Lower lobe of right lung (tissue), 2 donors: ENCODE measurements at regions not wholly inside any gene's neighbourhood (a gene's known extent, or its start where the extent isn't known, plus 50 kb on each side); places are given as distances from the start of the nearest gene placed in this dataset.

ENCODE experiments used
- ATAC-seq, 2 donors: fragments of 200-7000 bp; cut with Tn5 transposase; one replicate each; pipeline ENCODE4 v1.9.1; 2020 to 2022; ENCODE audit warnings: mild to moderate bottlenecking in 2 of 2, moderate library complexity in 2 of 2
- DNase-seq: peaks from one replicate; pipeline ENCODE4 v3.0.0-alpha.2; 2020
- H3K27ac ChIP-seq: fragments of 200-600 bp; one replicate; pipeline ENCODE4 v1.8.0; 2022
- H3K27me3 ChIP-seq: fragments of 200-600 bp; one replicate; pipeline ENCODE4 v1.8.0; 2022; ENCODE audit warnings: low read depth
- H3K36me3 ChIP-seq: fragments of 200-600 bp; one replicate; pipeline ENCODE4 v1.8.0; 2022; ENCODE audit warnings: mild to moderate bottlenecking
- H3K4me1 ChIP-seq: fragments of 200-600 bp; one replicate; pipeline ENCODE4 v1.8.0; 2022
- H3K4me3 ChIP-seq: fragments of 200-600 bp; one replicate; pipeline ENCODE4 v1.8.0; 2022; ENCODE audit warnings: mild to moderate bottlenecking
- H3K9me3 ChIP-seq: fragments of 200-600 bp; one replicate; pipeline ENCODE4 v1.8.0; 2022
- intact Hi-C: fragments of 100-400 bp; cut with DNase I; formaldehyde crosslinking; loops from one replicate; pipeline ENCODE4 v1.11.0; 2022
- TF ChIP-seq, protein P1 (sequence below): fragments of 200-600 bp; IDR thresholded peaks from one replicate; pipeline ENCODE4 v1.8.0; 2022; ENCODE audit warnings: antibody characterized with exemption, mild to moderate bottlenecking
- donor health status: DM: no; HTN: yes; CAD: no; lungs with severe emphysema.

DNA sequence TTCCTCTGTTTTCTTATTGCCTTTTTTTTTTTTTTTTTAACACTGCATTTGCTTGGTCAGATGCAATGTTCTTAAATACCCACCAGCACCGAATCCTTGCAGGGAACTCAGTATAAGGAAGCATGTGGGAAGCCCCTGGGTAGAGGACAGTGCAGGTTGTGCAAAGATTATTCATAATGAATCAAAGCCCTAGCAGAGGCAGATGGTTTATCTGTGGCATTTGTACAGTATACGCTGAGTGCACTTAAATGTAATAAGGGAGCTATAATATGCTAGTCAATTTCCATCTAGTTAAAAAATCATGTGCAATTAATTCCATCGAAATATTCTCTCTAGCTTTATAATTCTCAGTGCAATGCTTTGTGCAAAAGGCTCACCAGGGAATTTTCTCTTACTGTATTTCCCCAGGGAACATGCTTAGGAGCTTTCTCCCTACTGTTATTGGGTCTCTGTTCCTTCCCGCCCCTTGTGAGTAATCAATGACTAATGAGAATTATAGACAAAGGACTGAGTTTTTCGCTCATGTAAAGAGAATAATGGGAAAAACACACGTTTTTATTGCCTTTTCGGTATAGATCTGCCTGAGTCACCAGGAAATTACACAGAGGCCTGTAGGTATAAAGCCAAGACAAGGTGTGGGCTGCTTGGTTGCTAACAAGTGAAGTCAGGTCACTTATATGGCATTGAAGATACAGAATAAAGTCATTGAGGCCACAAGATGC lies 1214.3 kb upstream of the TMEM132C start:
- intact Hi-C loops, result no loop called here
- DNase-seq (no peak), ATAC-seq (no peak)
- Histone ChIP-seq H3K4me3 (no peak overlapping the region), H3K27me3 (no peaks in the 10 kb centered on the region), H3K9me3 (no peaks in the 10 kb centered on the region), H3K36me3 (no peaks in the 10 kb centered on the region), H3K4me1 (no peaks in the 10 kb centered on the region), H3K27ac (no peak overlapping the region)
- TF ChIP-seq, protein P1, sequence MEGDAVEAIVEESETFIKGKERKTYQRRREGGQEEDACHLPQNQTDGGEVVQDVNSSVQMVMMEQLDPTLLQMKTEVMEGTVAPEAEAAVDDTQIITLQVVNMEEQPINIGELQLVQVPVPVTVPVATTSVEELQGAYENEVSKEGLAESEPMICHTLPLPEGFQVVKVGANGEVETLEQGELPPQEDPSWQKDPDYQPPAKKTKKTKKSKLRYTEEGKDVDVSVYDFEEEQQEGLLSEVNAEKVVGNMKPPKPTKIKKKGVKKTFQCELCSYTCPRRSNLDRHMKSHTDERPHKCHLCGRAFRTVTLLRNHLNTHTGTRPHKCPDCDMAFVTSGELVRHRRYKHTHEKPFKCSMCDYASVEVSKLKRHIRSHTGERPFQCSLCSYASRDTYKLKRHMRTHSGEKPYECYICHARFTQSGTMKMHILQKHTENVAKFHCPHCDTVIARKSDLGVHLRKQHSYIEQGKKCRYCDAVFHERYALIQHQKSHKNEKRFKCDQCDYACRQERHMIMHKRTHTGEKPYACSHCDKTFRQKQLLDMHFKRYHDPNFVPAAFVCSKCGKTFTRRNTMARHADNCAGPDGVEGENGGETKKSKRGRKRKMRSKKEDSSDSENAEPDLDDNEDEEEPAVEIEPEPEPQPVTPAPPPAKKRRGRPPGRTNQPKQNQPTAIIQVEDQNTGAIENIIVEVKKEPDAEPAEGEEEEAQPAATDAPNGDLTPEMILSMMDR, result no peak

GRCh38 chr12:127054531-127054930 lies 1212.4 kb upstream of the TMEM132C start:
- Histone ChIP-seq H3K27me3 (no peaks in the 10 kb centered on the region), H3K36me3 (no peaks in the 10 kb centered on the region), H3K4me3 (no peak overlapping the region), H3K27ac (no peak overlapping the region), H3K9me3 (no peaks in the 10 kb centered on the region), H3K4me1 (no peaks in the 10 kb centered on the region)
- intact Hi-C loops, result no loop called here
- no peak for DNase-seq
- TF ChIP-seq, protein P1, result no peak
- ATAC-seq, result no peak

DNA sequence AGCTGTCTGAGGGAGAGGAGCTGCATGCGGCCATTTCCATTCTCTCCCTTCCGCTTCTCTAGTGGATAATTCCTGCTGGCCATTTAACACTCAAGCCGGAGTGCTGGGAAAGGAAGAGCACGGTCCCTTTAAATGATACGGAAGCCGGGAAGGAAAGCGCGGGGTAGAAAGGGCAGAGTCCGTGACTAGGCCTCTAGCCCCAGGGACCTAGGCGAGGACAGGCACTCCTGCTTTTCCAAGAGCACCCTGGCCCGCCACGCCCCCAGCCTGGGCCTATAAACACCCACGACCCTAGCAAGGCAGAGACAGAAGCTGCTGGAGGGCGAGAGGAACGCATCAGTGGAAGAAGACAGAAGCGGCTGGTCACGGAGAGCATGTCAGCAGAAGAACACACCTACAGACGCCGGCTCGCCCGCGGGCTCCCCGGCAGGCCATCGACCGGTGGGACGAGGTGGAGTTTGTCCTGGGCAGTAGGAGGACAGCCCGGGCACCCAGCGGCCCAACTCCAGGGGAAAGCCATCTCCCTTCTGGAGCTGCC lies 1206.6 kb upstream of the TMEM132C start:
- no peaks in the 10 kb centered on the region for H3K36me3 ChIP-seq
- DNase-seq (no peak), ATAC-seq (peak in 1 of 2 donors; percentile 7)
- H3K9me3 ChIP-seq, result no peaks in the 10 kb centered on the region
- no peaks in the 10 kb centered on the region for H3K4me1 ChIP-seq
- no peaks in the 10 kb centered on the region for H3K27me3 ChIP-seq
- no peak overlapping the region for H3K27ac ChIP-seq
- intact Hi-C loops, result no loop called here
- no peak overlapping the region for H3K4me3 ChIP-seq
- TF ChIP-seq, protein P1, result no peak

DNA sequence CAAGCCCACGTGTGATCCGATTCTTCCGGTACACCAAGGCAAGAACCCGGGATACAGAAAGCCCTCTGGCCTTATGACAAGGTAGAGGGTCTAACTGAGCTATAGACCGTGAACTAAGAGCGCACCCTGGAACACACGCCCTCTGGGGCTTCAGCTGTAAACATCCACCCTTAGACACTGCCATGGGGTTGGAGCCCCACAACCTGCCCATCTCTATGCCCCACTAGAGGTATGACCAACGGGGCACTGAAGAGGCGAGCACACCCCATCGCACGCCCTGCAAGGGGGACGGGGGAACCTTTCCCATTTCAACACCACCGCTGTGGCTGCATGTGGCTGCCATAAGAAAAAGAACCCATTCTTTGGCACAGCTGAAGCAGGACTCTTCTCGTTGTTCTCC lies 1206.0 kb upstream of the TMEM132C start:
- no peaks in the 10 kb centered on the region for H3K36me3 ChIP-seq
- no peaks in the 10 kb centered on the region for H3K27me3 ChIP-seq
- no peak overlapping the region for H3K27ac ChIP-seq
- TF ChIP-seq, protein P1, result no peak
- H3K4me1 ChIP-seq, result no peaks in the 10 kb centered on the region
- no peak overlapping the region for H3K4me3 ChIP-seq
- DNase-seq (no peak), ATAC-seq (no peak)
- no peaks in the 10 kb centered on the region for H3K9me3 ChIP-seq
- intact Hi-C loops, result no loop called here

DNA sequence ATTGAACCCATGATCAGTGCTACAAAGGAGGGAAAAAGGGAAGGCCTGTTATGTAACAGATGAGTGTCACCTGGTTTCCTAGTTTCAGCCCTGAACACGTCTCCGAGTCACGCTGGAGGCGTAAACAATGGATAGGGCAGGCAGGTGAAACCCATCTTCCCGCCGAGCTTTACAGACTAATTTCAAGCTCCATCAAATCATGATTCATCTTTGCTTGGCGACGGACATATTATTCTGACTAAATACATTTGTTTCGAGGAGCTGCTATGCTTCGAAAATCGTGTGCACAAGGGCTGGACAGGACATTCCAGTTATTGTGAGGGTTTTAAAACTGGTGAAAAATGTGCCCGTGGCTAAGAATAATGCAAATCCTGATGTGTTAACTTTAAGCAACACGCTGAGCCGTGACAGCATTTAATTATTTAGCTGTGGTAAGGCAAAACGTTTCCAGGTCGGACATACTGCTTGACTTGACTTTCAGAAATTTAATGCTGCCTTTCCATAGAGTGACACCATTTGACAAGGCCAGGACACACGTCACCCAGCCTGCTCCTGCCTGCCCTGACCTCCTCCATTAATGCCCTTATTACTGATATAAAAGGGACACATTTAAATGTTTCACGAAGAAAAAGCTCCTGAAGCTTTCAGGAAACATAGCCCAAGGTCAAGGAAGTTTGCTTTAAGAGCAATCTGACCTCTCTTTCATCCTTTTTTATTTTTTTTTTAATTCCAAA lies 1203.5 kb upstream of the TMEM132C start:
- no peaks in the 10 kb centered on the region for H3K4me1 ChIP-seq
- no peak overlapping the region for H3K27ac ChIP-seq
- ATAC-seq, result no peak
- H3K4me3 ChIP-seq, result no peak overlapping the region
- DNase-seq, result no peak
- H3K36me3 ChIP-seq, result no peaks in the 10 kb centered on the region
- intact Hi-C loops, result no loop called here
- no peaks in the 10 kb centered on the region for H3K27me3 ChIP-seq
- H3K9me3 ChIP-seq, result no peaks in the 10 kb centered on the region
- TF ChIP-seq, protein P1, result no peak
